ENCODE measurements at regions not wholly inside any gene's neighbourhood (a gene's known extent, or its start where the extent isn't known, plus 50 kb on each side); places are given as distances from the start of the nearest gene placed in this dataset.
A peak's percentile ranks its signal among the peaks of the same experiment; 100 is the strongest.
"Not testable (repeated sequence)": the region's sequence is repeated elsewhere in the genome, so short reads cannot be mapped to it uniquely, and the experiment has no call there.

GRCh38 chr18:70411876-70412435, 123.1 kb downstream of the SOCS6 start:
- TF ChIP-seq CTCF (IDR thresholded peaks at IDR 0.05; ENCODE audit: low read depth, low read length, missing control alignments), result peak; percentile 35

GRCh38 chr18:70411307-70411706, 122.5 kb downstream of the SOCS6 start:
- in situ Hi-C loops (cut with HindIII; ENCODE audit: low pct_ligation_motif_present, low sequenced_read_pairs), result no loop called here
- no peak for TF ChIP-seq CTCF (IDR thresholded peaks at IDR 0.05; ENCODE audit: low read depth, low read length, missing control alignments)
- Histone ChIP-seq H3K4me3 (ENCODE audit: low read depth, low read length) (no peak overlapping the region), H3K27me3 (replicated peaks) (no peaks in the 10 kb centered on the region), H3K36me3 (replicated peaks) (no peaks in the 10 kb centered on the region), H3K27ac (no peak overlapping the region)
- no peak for DNase-seq

More at GRCh38 chr18:70411876-70412435, 123.1 kb downstream of the SOCS6 start:
- no peaks in the 10 kb centered on the region for H3K27me3 ChIP-seq (replicated peaks)
- DNase-seq, result no peak
- no peaks in the 10 kb centered on the region for H3K36me3 ChIP-seq (replicated peaks)
- no peak overlapping the region for H3K4me3 ChIP-seq (ENCODE audit: low read depth, low read length)
- no peak overlapping the region for H3K27ac ChIP-seq
- in situ Hi-C loops (cut with HindIII; ENCODE audit: low pct_ligation_motif_present, low sequenced_read_pairs), result no loop called here

GRCh38 chr18:70405052-70405451, 116.2 kb downstream of the SOCS6 start:
- H3K27me3 ChIP-seq (replicated peaks), result no peaks in the 10 kb centered on the region
- DNase-seq, result no peak
- H3K27ac ChIP-seq, result no peak overlapping the region
- no peak for TF ChIP-seq CTCF (IDR thresholded peaks at IDR 0.05; ENCODE audit: low read depth, low read length, missing control alignments)
- in situ Hi-C loops (cut with HindIII; ENCODE audit: low pct_ligation_motif_present, low sequenced_read_pairs), result no loop called here
- H3K4me3 ChIP-seq (ENCODE audit: low read depth, low read length), result no peak overlapping the region
- H3K36me3 ChIP-seq (replicated peaks), result no peaks in the 10 kb centered on the region

- DNase-seq, result no peak
- in situ Hi-C loops (cut with HindIII; ENCODE audit: low pct_ligation_motif_present, low sequenced_read_pairs), result no loop called here
- no peaks in the 10 kb centered on the region for H3K36me3 ChIP-seq (replicated peaks)
- no peak overlapping the region for H3K27ac ChIP-seq
- no peak for TF ChIP-seq CTCF (IDR thresholded peaks at IDR 0.05; ENCODE audit: low read depth, low read length, missing control alignments)
- H3K4me3 ChIP-seq (ENCODE audit: low read depth, low read length), result no peak overlapping the region
- no peaks in the 10 kb centered on the region for H3K27me3 ChIP-seq (replicated peaks)
Measured at GRCh38 chr18:70400476-70400875, 111.6 kb downstream of the SOCS6 start.

GRCh38 chr18:70398076-70398475, 109.2 kb downstream of the SOCS6 start:
- Histone ChIP-seq H3K36me3 (replicated peaks) (no peaks in the 10 kb centered on the region), H3K27me3 (replicated peaks) (no peaks in the 10 kb centered on the region), H3K4me3 (ENCODE audit: low read depth, low read length) (no peak overlapping the region), H3K27ac (no peak overlapping the region)
- DNase-seq, result no peak
- in situ Hi-C loops (cut with HindIII; ENCODE audit: low pct_ligation_motif_present, low sequenced_read_pairs), result no loop called here
- TF ChIP-seq CTCF (IDR thresholded peaks at IDR 0.05; ENCODE audit: low read depth, low read length, missing control alignments), result no peak

- no peak for TF ChIP-seq CTCF (IDR thresholded peaks at IDR 0.05; ENCODE audit: low read depth, low read length, missing control alignments)
- no peak for DNase-seq
- Histone ChIP-seq H3K4me3 (ENCODE audit: low read depth, low read length) (no peak overlapping the region), H3K36me3 (replicated peaks) (no peaks in the 10 kb centered on the region), H3K27me3 (replicated peaks) (no peaks in the 10 kb centered on the region), H3K27ac (no peak overlapping the region)
- in situ Hi-C loops (cut with HindIII; ENCODE audit: low pct_ligation_motif_present, low sequenced_read_pairs), result no loop called here
Measured at GRCh38 chr18:70397259-70397925, 108.5 kb downstream of the SOCS6 start.

- in situ Hi-C loops (cut with HindIII; ENCODE audit: low pct_ligation_motif_present, low sequenced_read_pairs), result not testable (repeated sequence)
Measured at GRCh38 chr18:70395771-70396170, 106.9 kb downstream of the SOCS6 start.

More at GRCh38 chr18:70395771-70396170, 106.9 kb downstream of the SOCS6 start:
- not testable (repeated sequence) for DNase-seq; H3K27me3 ChIP-seq (replicated peaks); H3K4me3 ChIP-seq (ENCODE audit: low read depth, low read length); H3K27ac ChIP-seq; H3K36me3 ChIP-seq (replicated peaks)

All from brain microvascular endothelial cell (primary cell).